Esophagus (tissue), 2 donors: ENCODE measurements at regions not wholly inside any gene's neighbourhood (a gene's known extent, or its start where the extent isn't known, plus 50 kb on each side); places are given as distances from the start of the nearest gene placed in this dataset.

Source experiments
- H3K27ac ChIP-seq, 2 donors: one replicate each; pipeline ENCODE4 v1.5.1; 2013; ENCODE audit warnings: low read depth in 2 of 2, mild to moderate bottlenecking in 2 of 2, inconsistent platforms in 1 of 2, low read length in 1 of 2, moderate library complexity in 1 of 2
- H3K27me3 ChIP-seq, 2 donors: one replicate each; pipeline ENCODE4 v1.6.1; 2013; ENCODE audit warnings: low read length in 2 of 2, control low read depth in 1 of 2, mild to moderate bottlenecking in 1 of 2; ENCODE audit not compliant: insufficient read depth in 2 of 2, control insufficient read depth in 1 of 2
- H3K36me3 ChIP-seq, 2 donors: one replicate each; pipeline ENCODE4 v1.6.1; 2013; ENCODE audit warnings: low read length in 1 of 2; ENCODE audit not compliant: control insufficient read depth in 2 of 2, insufficient read depth in 2 of 2
- H3K4me1 ChIP-seq, 2 donors: one replicate each; pipeline ENCODE4 v1.6.1; 2013; ENCODE audit warnings: low read length in 1 of 2; ENCODE audit not compliant: control insufficient read depth in 2 of 2, insufficient read depth in 2 of 2
- H3K4me3 ChIP-seq, 2 donors: one replicate each; pipeline ENCODE4 v1.5.1; 2013; ENCODE audit warnings: low read length in 2 of 2, mild to moderate bottlenecking in 2 of 2, low read depth in 1 of 2, moderate library complexity in 1 of 2
- H3K9me3 ChIP-seq, 2 donors: one replicate each; pipeline ENCODE4 v1.6.1; 2013; ENCODE audit warnings: mild to moderate bottlenecking in 2 of 2, low read depth in 1 of 2, low read length in 1 of 2, moderate library complexity in 1 of 2; ENCODE audit not compliant: control insufficient read depth in 2 of 2, insufficient read depth in 1 of 2
- WGBS, 2 donors: extraction: QIAGEN DNeasy Blood & Tissue Kit; methylation state at CpG; one replicate each; pipeline ENCODE4 v1.1.7; 2013; 5-methylcytosine and 5-hydroxymethylcytosine counted together
- donor health status: healthy with polysubstance abuse.
- donor health status: Bipolar disorder and iron deficiency.

DNA sequence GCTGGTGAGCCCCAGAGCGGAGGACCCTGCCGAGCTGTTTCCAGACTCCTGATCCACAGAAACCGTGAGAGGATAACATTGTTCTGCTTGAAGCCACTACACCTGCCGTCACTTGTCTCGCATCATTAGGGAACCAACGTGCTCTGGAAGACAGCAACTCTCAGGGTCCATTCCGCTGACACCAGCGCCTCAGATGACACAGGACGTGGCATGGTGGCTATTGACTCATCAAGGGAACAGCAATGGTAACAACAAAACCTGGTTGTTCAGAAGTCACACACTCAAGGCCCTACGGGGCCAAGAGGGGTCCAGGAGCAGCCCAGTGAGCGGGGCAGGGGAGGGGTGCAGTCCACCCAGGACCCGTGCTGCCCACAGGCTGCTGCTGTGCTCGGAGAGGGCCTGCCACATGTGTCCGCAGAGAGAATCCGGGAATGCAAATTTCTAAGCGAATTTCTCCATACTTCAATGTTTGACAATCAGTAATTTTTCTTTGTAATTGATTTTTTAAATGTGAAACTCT, 110.4 kb downstream of the TTLL2 start:
- no peak overlapping the region for H3K4me3 ChIP-seq
- WGBS, 2 donors = 81 to 87% methylated on average over 16 of the region's 16 CpGs
- no peaks in the 10 kb centered on the region for H3K4me1 ChIP-seq
- no peak overlapping the region for H3K27ac ChIP-seq
- no peaks in the 10 kb centered on the region for H3K27me3 ChIP-seq
- H3K36me3 ChIP-seq = no peaks in the 10 kb centered on the region
- H3K9me3 ChIP-seq = no peaks in the 10 kb centered on the region

DNA sequence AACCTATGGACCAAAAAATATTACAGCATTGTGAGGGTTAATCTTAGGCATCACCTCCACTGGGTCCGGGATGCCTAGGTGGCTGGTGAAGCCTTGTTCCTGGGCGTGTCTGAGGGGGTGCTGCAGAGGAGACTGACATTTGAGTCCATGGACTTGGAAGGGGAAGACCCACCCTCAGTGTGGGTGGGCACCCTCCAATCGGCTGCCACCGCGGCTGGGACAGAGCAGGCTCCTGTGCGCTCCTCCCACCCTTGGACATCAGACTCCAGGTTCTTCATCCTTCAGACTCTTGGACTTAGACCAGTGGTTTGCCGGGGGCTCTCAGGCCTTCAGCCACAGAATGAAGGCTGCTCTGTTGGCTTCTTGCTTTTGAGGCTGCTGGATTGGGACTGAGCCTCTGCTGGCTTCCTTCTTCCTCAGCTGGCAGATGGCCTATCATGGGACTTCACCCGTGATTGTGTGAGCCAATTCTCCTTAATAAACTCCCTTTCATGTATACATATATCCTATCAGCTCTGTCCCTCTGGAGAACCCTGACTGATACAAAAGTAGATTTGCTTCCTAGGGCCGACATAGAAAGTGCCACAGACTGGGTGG, 113.1 kb downstream of the TTLL2 start:
- H3K27ac ChIP-seq = no peak overlapping the region
- H3K27me3 ChIP-seq = no peaks in the 10 kb centered on the region
- no peaks in the 10 kb centered on the region for H3K36me3 ChIP-seq
- no peaks in the 10 kb centered on the region for H3K9me3 ChIP-seq
- no peak overlapping the region for H3K4me3 ChIP-seq
- WGBS, 2 donors = 86 to 87% methylated on average over 9 of the region's 9 CpGs
- no peaks in the 10 kb centered on the region for H3K4me1 ChIP-seq

- Histone ChIP-seq H3K27me3 (no peaks in the 10 kb centered on the region), H3K4me3 (no peak overlapping the region), H3K9me3 (no peaks in the 10 kb centered on the region), H3K36me3 (no peaks in the 10 kb centered on the region), H3K27ac (no peak overlapping the region), H3K4me1 (no peaks in the 10 kb centered on the region)
- WGBS, 2 donors = 59 to 64% methylated on average over 9 of the region's 9 CpGs
Measured at GRCh38 chr6:167441715-167442206, 116.9 kb downstream of the TTLL2 start.

DNA sequence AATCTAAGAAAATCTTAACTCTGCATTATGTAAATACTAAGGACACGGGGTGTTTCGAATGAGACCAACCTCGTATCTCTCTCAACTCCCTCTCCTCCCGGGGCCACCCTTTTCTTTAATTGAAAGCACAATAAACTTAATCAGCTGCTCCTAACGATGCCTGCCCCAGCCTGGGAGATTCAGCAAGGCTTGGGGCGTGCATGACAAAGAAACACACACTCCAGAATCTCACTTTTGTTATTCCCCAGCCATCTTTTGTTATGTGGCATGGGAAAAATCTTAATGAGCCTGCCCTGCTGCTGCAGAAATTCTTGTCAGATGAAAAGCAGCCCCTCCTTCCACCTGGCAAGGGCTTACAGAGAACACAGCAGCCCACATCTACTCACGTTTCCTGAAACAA, 117.4 kb downstream of the TTLL2 start:
- 46% methylated on average over 7 of the region's 7 CpGs for WGBS, 2 donors
- H3K4me3 ChIP-seq = no peak overlapping the region
- no peaks in the 10 kb centered on the region for H3K36me3 ChIP-seq
- H3K27me3 ChIP-seq = no peaks in the 10 kb centered on the region
- no peak overlapping the region for H3K27ac ChIP-seq
- no peaks in the 10 kb centered on the region for H3K4me1 ChIP-seq
- no peaks in the 10 kb centered on the region for H3K9me3 ChIP-seq

- Histone ChIP-seq H3K27me3 (no peaks in the 10 kb centered on the region), H3K4me1 (no peaks in the 10 kb centered on the region), H3K27ac (peak overlapping the region in 1 of 2 donors; percentile 36), H3K4me3 (no peak overlapping the region), H3K36me3 (no peaks in the 10 kb centered on the region), H3K9me3 (no peaks in the 10 kb centered on the region)
- 65 to 70% methylated on average over 15 of the region's 15 CpGs for WGBS, 2 donors
Measured at GRCh38 chr6:167442796-167443680, 118.2 kb downstream of the TTLL2 start.

DNA sequence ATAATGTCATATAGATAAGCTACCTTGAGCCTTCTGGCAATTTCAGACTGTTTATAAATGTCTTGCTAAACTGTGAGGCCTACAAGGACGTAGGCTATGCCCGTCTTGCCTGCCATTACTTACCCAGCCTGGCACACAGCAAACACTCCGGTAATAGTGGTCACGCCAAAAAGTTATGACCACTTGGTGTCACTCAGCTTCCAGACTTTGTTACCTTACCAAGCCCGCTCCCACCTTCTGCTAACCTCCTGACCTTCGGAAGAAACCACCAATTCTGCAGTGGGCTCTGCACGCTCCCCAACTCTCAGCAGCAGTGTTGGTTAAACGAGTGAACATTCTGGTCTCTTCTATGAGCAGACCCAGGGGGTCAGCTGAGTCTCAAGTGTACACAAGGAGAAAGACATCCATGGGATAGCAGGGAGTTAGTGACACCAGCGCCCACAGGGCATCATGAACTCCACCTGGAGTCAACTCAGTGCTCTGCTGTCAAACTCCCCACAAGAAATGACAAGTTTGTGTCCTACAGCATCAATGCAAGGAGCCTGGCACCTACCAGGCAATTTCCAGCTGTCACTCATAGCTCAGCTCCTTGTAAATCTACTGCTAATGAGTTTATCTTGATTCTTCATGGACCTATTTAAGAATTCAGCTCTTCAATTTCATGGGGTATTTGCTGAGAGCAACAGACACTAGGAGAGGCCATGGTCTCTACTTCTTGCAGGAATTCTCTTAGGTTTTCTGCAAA, 119.9 kb downstream of the TTLL2 start:
- Histone ChIP-seq H3K36me3 (no peaks in the 10 kb centered on the region), H3K4me3 (no peak overlapping the region), H3K27me3 (no peaks in the 10 kb centered on the region), H3K4me1 (no peaks in the 10 kb centered on the region), H3K9me3 (no peaks in the 10 kb centered on the region), H3K27ac (no peak overlapping the region)
- 90 to 91% methylated on average over 9 of the region's 9 CpGs for WGBS, 2 donors

GRCh38 chr6:167445568-167445967, 120.7 kb downstream of the TTLL2 start:
- Histone ChIP-seq H3K9me3 (no peaks in the 10 kb centered on the region), H3K27ac (no peak overlapping the region), H3K36me3 (no peaks in the 10 kb centered on the region), H3K4me1 (no peaks in the 10 kb centered on the region), H3K27me3 (no peaks in the 10 kb centered on the region), H3K4me3 (no peak overlapping the region)
- 76 to 84% methylated on average over 7 of the region's 7 CpGs for WGBS, 2 donors

GRCh38 chr6:167446046-167446445, 121.2 kb downstream of the TTLL2 start:
- Histone ChIP-seq H3K27ac (no peak overlapping the region), H3K36me3 (no peaks in the 10 kb centered on the region), H3K9me3 (no peaks in the 10 kb centered on the region), H3K4me3 (no peak overlapping the region), H3K4me1 (no peaks in the 10 kb centered on the region), H3K27me3 (no peaks in the 10 kb centered on the region)
- 83 to 89% methylated on average over 8 of the region's 8 CpGs for WGBS, 2 donors

DNA sequence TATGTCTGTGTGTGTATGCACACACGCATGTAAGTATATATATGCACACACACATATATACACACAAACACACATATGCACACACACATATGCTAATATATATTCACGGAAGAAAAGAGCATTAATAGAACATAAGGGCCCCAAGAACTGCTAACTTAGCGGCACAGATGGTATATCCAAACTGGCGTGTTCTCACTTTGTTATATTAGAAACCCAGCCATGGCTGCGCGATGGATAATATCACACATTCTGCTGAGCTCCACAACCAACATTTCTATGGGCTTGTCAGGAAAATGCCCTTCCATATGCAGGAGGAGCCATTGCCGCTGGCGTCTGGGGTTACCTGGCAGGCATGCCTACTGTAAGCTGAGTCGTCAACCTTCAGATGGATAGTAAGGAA, 122.1 kb downstream of the TTLL2 start:
- H3K9me3 ChIP-seq = no peaks in the 10 kb centered on the region
- H3K27me3 ChIP-seq = no peaks in the 10 kb centered on the region
- WGBS, 2 donors = 86 to 91% methylated on average over 9 of the region's 9 CpGs

More for the DNA sequence above, 122.1 kb downstream of the TTLL2 start:
- Histone ChIP-seq H3K27ac (no peak overlapping the region), H3K36me3 (no peaks in the 10 kb centered on the region), H3K4me1 (no peaks in the 10 kb centered on the region), H3K4me3 (no peak overlapping the region)
